Amniotic stem cell (primary cell): ENCODE measurements at regions not wholly inside any gene's neighbourhood (a gene's known extent, or its start where the extent isn't known, plus 50 kb on each side); places are given as distances from the start of the nearest gene placed in this dataset.
A peak's percentile ranks its signal among the peaks of the same experiment; 100 is the strongest.

Experiments
- DNase-seq: peaks from one replicate; lab custom pipeline; 2025; lab: John Stamatoyannopoulos, UW

- no peak for DNase-seq
Measured at GRCh38 chr14:94924189-94924588, 154.3 kb upstream of the GSC start.

GRCh38 chr14:94923786-94924185, 153.9 kb upstream of the GSC start:
- DNase-seq: no peak

DNA sequence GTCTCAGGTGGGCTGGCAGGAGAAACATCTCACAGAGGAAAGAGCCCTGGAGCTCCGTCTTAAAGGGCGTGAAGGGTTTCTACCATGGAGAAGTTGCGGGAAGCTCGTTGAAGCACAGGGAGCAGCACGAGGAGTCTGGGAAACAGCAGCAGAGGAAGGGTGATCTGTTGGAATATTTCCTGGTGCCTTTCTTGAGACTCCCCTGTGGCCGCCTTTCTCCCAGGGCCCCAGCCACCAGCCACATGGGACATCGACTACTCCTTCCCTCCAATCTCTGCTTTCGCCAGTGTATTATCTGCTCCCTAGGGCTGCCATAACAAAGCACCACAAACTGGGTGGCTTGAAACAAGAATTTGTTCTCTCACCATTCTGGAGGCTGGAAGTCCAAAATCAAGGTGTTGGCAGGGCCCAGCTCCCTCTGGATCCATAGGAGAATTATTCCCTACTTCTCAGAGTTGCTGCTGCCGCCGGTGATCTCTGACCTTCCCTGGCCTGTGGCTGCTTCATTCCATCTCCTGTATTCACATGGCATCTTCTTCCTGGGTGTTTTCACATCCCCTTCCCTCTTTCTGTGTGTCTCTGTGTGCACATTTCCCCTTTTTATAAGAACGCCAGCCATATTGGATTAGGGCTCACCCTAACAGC, 152.8 kb upstream of the GSC start:
- DNase-seq: no peak

DNA sequence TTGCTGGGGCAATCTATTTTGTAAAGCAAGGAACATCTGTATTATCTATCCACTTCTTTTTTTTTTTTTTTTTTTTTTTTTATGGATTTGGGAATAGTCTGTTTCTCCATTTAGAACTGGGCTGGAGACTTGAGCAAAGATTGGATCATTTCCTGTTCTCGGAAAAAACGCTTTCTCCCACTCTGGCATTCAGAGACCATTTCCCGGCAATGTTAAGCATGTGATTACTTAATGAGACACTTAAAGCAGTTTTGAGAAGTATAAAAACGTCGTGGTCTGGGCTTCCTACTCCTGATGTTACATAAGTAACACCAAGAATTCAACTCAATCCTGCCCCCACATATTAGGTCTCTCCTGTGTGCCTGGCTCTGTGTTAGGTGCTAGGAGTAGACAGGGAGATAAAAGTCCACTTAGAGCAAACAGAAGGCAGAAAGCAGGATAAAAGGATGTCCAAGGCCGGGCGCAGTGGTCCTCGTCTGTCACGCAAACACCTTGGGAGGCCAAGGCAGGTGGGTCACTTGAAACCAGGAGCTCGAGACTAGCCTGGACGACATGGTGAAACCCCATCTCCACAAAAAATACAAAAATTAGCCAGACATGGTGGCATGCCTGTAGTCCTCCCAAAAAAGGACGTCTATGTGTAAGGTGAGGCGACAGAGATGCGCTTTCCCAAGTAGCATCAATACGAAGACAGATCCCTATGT, 152.1 kb upstream of the GSC start:
- DNase-seq: no peak

GRCh38 chr14:94921456-94921855, 151.5 kb upstream of the GSC start:
- DNase-seq: no peak

GRCh38 chr14:94919896-94920295, 150.0 kb upstream of the GSC start:
- DNase-seq: no peak

- DNase-seq: no peak
Measured at GRCh38 chr14:94918896-94919295, 149.0 kb upstream of the GSC start.

DNA sequence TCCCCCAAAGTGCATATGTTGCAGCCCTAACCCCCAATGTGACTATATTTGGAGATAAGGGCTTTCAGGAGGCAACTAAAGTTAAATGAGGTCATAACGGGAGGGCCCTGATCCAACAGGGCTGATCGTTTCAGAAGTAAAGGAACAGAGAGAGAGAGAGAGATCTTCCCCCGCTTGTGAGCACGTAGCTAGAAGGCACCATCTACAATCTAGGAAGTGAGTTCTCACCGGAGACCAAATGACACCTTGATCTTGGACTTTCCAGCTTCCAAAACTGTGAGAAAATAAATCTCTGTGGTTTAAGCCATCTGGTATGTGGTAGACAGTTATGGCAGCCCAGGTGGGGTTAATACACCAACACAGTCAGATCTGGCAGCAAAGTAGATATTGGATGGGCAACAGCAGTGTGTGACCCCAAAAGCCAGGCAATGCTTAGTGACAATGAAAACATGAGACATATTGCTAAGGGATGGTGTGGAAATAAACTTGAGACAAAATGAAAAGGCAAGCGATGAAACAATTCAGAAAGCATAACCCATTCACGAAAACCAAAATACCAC, 147.2 kb upstream of the GSC start:
- no peak for DNase-seq

- DNase-seq: no peak
Measured at GRCh38 chr14:94914191-94914590, 144.3 kb upstream of the GSC start.

- no peak for DNase-seq
Measured at GRCh38 chr14:94907626-94908261, 137.8 kb upstream of the GSC start.

GRCh38 chr14:94906991-94907587, 137.2 kb upstream of the GSC start:
- no peak for DNase-seq

DNA sequence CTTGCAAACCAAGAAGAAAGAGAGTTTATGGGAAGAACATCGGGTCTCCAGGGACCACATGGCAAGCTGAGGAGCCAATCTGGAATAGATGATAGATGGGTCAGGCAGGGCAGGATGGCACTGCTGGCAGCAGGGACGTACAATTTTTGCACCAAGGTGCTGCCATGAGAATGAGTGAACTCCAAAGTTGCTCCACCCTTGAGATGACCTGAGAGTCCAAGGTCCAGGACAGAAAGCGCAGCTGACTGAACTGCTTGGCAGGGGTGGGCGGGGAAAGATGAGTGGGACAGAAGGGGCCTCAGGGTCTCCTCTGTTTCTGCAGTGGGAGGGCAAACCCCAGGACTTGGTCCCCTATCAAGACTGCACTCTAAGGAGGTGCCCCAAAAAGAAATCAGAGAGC, 136.7 kb upstream of the GSC start:
- DNase-seq: no peak

GRCh38 chr14:94904636-94905035, 134.7 kb upstream of the GSC start:
- peak; percentile 29 for DNase-seq

- no peak for DNase-seq
Measured at GRCh38 chr14:94903883-94904282, 134.0 kb upstream of the GSC start.

- DNase-seq: no peak
Measured at GRCh38 chr14:94903338-94903737, 133.4 kb upstream of the GSC start.

DNA sequence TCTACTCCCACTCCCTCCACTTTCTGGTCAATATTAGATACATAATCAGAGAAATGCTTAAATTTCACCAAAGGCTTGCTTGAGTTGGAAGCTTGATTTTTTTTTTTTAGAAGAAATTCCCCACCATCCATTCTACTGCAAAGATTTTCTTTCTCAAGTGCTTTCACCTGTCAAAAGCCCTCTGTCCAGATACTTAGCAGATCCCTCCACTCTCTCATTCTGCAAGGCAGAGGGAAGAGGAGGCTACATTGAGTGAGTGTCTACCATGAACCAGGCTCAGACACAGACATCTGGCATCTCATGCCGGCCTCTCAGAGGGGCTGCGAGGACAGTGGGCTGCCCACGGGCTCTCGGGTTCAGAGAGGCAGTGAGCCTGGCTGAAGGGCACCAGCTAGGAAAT, 127.6 kb upstream of the GSC start:
- no peak for DNase-seq

GRCh38 chr14:94897082-94897481, 127.2 kb upstream of the GSC start:
- no peak for DNase-seq

DNA sequence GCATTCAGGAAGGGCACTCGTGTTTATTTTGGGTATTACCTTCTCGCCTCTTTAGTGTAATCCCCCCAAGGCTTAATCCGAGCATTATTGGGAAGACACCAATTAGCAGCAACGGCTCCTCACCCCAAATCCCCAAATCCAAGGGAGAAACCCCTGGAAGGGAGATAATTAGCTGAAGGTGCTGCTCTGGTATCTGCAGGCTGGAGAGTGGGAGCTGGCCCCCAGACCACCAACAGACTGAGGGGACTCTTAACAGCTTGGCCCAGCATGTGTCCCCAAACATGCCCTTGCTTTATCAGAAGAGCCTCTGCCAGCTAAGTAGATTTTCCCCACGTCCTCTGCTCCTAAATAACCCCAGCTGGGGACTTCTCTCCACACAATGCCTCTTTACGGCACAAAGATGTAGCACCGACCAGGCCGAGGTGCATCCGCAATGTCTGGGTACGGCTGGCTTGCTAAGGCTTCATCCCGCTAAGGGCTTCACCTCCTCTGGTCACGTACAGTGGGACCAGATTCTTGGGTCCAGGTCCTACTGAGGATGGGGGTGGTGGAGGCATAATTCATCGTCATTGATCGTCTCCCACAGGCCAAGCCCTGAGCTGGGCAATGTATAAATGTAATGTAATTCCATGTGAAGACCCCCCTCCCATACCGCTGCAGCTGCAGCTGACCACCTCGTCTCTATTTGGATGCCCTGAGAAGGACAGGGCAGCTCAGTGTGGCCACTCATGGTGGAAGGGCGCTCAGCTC, 123.7 kb upstream of the GSC start:
- no peak for DNase-seq

DNA sequence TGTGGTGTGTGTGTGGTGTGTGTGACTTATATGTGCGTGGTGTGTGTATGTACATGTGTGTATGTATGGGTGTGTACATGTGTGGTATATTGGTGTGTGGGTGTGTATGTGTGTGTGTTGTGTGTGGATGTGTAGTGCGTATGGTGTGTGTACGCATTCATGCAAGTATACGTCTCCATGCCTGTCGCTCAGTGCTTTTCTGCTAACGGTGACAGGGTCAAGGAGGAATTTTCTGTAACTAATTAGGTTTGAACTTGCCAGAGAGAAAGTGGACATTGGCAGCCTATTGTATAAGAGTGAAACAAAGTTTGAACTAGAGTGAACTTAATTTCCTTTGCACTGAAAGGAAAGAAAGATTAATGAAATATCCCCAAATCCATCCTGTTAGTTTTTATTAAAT, 120.9 kb upstream of the GSC start:
- DNase-seq: no peak

DNA sequence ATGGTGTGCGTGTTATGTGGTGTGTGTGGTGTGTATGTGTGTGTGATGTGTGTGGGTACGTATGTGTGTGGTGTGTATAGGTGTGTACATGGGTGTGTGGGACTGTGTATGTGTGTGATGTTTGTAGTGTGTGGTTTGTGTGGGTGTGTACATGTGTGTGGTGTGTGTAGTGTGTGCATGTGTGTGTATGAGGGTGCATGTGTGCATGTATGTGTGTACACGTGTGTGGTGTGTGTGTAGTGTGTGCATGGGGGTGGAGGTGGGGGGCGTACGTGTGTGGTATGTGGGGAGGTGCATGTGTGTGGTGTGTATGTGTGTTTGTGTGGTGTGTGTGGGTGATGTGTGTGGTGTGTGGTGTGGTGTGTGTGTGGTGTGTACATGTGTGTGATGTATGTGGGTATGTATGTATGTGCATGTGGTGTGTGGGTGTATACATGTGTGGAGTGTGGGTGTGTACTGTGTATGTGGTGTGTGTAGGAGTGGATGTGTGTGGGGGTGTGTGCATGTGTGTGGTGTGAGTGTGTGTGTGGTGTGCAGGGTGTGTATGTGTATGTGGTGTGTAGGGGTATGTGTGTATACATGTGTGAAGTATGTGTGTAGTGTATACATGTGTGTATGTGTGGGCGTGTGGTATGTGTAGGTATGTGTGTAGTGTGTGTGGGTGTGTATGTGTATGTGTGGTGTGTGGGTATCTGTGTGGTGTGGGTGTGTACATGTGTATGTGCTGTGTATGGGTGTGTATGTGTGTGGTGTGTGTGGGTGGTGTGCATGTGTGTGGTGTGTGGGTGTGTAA, 119.8 kb upstream of the GSC start:
- no peak for DNase-seq

- no peak for DNase-seq
Measured at GRCh38 chr14:94888121-94888520, 118.2 kb upstream of the GSC start.
